Breast epithelium (tissue), 4 donors: ENCODE measurements at regions not wholly inside any gene's neighbourhood (a gene's known extent, or its start where the extent isn't known, plus 50 kb on each side); places are given as distances from the start of the nearest gene placed in this dataset.

ENCODE experiments used
- DNase-seq, 2 donors: peaks; one replicate each; pipeline ENCODE4 v3.0.0-alpha.2; 2019; ENCODE audit warnings: low spot score in 2 of 2
- H3K27ac ChIP-seq, 2 donors: fragments of 200-600 bp; sonication (generic) in 1 of 2; one replicate each; pipeline ENCODE4 v1.5.1; 2016 to 2019; ENCODE audit warnings: mild to moderate bottlenecking in 1 of 2
- H3K27me3 ChIP-seq, 2 donors: fragments of 200-600 bp; sonication (generic) in 1 of 2; one replicate each; pipeline versions ENCODE4 v1.5.1 to v1.6.0; 2017 to 2019; ENCODE audit warnings: control low read depth in 1 of 2, mild to moderate bottlenecking in 1 of 2
- H3K36me3 ChIP-seq: fragments of 200-600 bp; one replicate; pipeline ENCODE4 v1.5.1; 2019
- H3K4me1 ChIP-seq, 2 donors: fragments of 200-600 bp; sonication (generic); one replicate each; pipeline ENCODE4 v1.5.1; 2016 to 2019; ENCODE audit warnings: control low read depth in 1 of 2
- H3K4me3 ChIP-seq, 3 donors: fragments of 200-600 bp; sonication (generic); 1 replicate in 2 of 3; 2 replicates in 1 of 3; pipeline ENCODE4 v1.5.1; 2016 to 2019; ENCODE audit warnings: mild to moderate bottlenecking in 3 of 3, moderate library complexity in 2 of 3
- H3K9me3 ChIP-seq, 2 donors: fragments of 200-600 bp; sonication (generic) in 1 of 2; one replicate each; pipeline ENCODE4 v1.5.1; 2016 to 2019; ENCODE audit warnings: control low read depth in 1 of 2
- CTCF ChIP-seq, 3 donors: fragments of 450-650 bp; IDR thresholded peaks; one replicate each; pipeline ENCODE4 v1.5.1; 2016 to 2017; ENCODE audit warnings: antibody characterized with exemption in 3 of 3, mild to moderate bottlenecking in 3 of 3, moderate library complexity in 3 of 3
- POLR2A ChIP-seq: fragments of 450-650 bp; IDR thresholded peaks from one replicate; pipeline ENCODE4 v1.6.1; 2016; ENCODE audit warnings: antibody characterized with exemption, mild to moderate bottlenecking, moderate library complexity
- POLR2AphosphoS5 ChIP-seq, 3 donors: sonication (generic); formaldehyde crosslinking; IDR thresholded peaks; one replicate each; pipeline ENCODE4 v1.6.1; 2017; ENCODE audit warnings: antibody characterized with exemption in 3 of 3
- intact Hi-C: fragments of 100-400 bp; cut with DNase I; formaldehyde crosslinking; loops from one replicate; pipeline ENCODE4 v1.15.1; 2023; ENCODE audit warnings: low total_unique reads

- no peak for DNase-seq
- Histone ChIP-seq H3K4me1 (peaks cover 4 to 5% of the 10 kb centered on the region in 2 donors), H3K9me3 (no peaks in the 10 kb centered on the region), H3K36me3 (no peaks in the 10 kb centered on the region), H3K4me3 (no peak overlapping the region), H3K27me3 (no peaks in the 10 kb centered on the region), H3K27ac (no peak overlapping the region)
- intact Hi-C loops, result no loop called here
- TF ChIP-seq POLR2A, result no peak
- no peak for TF ChIP-seq POLR2AphosphoS5 (IDR thresholded peaks at IDR 0.05)
- no peak for TF ChIP-seq CTCF (IDR thresholded peaks at IDR 0.05)
Observed at GRCh38 chr5:137567226-137567625, 68.1 kb upstream of the SPOCK1 start.

- intact Hi-C loops, result no loop called here
Observed at GRCh38 chr5:137566780-137567179, 67.7 kb upstream of the SPOCK1 start.

GRCh38 chr5:137566118-137566541 lies 67.0 kb upstream of the SPOCK1 start:
- intact Hi-C loops, result no loop called here
- peak overlapping the region in 1 of 2 donors; percentile 58 for H3K27ac ChIP-seq
- H3K4me1 ChIP-seq, result peaks cover 4 to 5% of the 10 kb centered on the region in 2 donors
- DNase-seq, result no peak
- H3K4me3 ChIP-seq, result no peak overlapping the region
- no peak for TF ChIP-seq POLR2A
- H3K36me3 ChIP-seq, result no peaks in the 10 kb centered on the region
- no peaks in the 10 kb centered on the region for H3K27me3 ChIP-seq
- no peaks in the 10 kb centered on the region for H3K9me3 ChIP-seq

More at GRCh38 chr5:137566780-137567179, 67.7 kb upstream of the SPOCK1 start:
- no peak overlapping the region for H3K27ac ChIP-seq
- H3K9me3 ChIP-seq, result no peaks in the 10 kb centered on the region
- H3K4me1 ChIP-seq, result peaks cover 4 to 5% of the 10 kb centered on the region in 2 donors
- H3K27me3 ChIP-seq, result no peaks in the 10 kb centered on the region
- no peak for TF ChIP-seq CTCF (IDR thresholded peaks at IDR 0.05)
- TF ChIP-seq POLR2AphosphoS5 (IDR thresholded peaks at IDR 0.05), result no peak
- no peak for TF ChIP-seq POLR2A
- DNase-seq, result no peak
- H3K4me3 ChIP-seq, result no peak overlapping the region
- H3K36me3 ChIP-seq, result no peaks in the 10 kb centered on the region

- TF ChIP-seq CTCF (IDR thresholded peaks at IDR 0.05) (no peak), POLR2A (no peak)
- Histone ChIP-seq H3K27me3 (no peaks in the 10 kb centered on the region), H3K27ac (peak overlapping the region in 1 of 2 donors; percentile 58), H3K36me3 (no peaks in the 10 kb centered on the region), H3K9me3 (no peaks in the 10 kb centered on the region), H3K4me1 (peaks cover 4 to 5% of the 10 kb centered on the region in 2 donors), H3K4me3 (no peak overlapping the region)
- intact Hi-C loops, result no loop called here
- no peak for DNase-seq
Observed at GRCh38 chr5:137565450-137565849, 66.3 kb upstream of the SPOCK1 start.

GRCh38 chr5:137564398-137564961 lies 65.4 kb upstream of the SPOCK1 start:
- Histone ChIP-seq H3K4me3 (no peak overlapping the region), H3K4me1 (peaks cover 4 to 5% of the 10 kb centered on the region in 2 donors), H3K36me3 (no peaks in the 10 kb centered on the region), H3K27ac (peak overlapping the region; percentile 36 to 37), H3K9me3 (no peaks in the 10 kb centered on the region), H3K27me3 (no peaks in the 10 kb centered on the region)
- no peak for DNase-seq
- intact Hi-C loops, result no loop called here
- TF ChIP-seq POLR2AphosphoS5 (IDR thresholded peaks at IDR 0.05) (no peak), CTCF (IDR thresholded peaks at IDR 0.05) (no peak), POLR2A (no peak)
